UCSD-AML1 (cell line): ENCODE measurements at regions not wholly inside any gene's neighbourhood (a gene's known extent, or its start where the extent isn't known, plus 50 kb on each side); places are given as distances from the start of the nearest gene placed in this dataset.
"Not testable (repeated sequence)": the region's sequence is repeated elsewhere in the genome, so short reads cannot be mapped to it uniquely, and the experiment has no call there.

Source experiments
- DNase-seq: peaks from one replicate; lab custom pipeline; 2025; ENCODE audit not compliant: unreplicated experiment; lab: John Stamatoyannopoulos, UW

DNA sequence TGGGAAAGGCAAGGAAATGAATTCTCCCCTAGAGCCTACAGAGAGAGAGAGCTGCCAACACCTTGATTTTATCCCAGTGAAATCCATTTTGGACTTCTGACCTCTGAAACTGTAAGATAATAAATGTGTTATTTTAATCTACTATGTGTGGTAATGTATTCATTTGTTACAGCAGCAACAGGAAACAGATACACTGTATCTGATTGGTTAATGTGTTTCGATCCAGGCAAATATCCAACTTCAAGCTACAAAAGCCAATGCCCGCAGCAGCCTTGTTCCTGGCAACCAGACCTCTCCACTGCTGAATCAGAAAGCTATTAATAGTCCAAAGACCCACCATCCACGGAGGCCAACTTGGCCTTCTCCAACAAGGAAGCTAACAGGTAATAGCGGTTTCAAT lies 318.1 kb downstream of the PTTG2 start:
- no peak for DNase-seq

GRCh38 chr4:38279077-38279476 lies 318.9 kb downstream of the PTTG2 start:
- no peak for DNase-seq

DNA sequence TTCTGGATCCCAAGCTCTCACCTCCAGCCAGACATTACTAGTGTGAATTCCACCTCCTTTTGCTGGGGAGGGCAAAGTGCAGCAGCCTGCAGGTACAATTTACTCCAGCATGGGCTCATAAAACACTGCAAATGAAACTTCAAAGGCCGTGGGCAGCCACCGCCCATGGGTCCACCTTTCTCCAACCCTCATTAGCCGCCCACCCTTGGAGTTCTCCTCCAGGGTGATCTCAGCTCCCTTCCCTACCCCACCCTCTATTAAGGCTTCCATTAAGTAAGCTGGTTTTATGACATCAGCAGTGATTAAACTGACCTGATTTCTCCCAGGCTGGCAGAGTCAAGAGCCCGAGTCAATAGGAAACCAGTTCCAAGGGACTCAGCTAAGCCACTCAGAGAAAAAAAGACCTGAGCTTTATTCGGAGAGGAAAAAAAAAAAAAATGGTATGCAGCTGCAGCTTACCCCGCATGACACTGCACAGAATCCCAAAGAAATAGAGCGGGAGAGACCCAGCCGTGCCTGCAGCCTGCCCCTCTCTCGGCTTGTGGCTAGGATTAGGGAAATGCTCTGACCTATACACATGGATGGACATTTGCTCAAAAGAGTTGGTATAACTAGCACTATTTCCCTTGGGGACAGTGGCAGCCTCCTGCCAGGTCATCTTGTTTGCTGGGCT lies 319.6 kb downstream of the PTTG2 start:
- DNase-seq, result no peak

DNA sequence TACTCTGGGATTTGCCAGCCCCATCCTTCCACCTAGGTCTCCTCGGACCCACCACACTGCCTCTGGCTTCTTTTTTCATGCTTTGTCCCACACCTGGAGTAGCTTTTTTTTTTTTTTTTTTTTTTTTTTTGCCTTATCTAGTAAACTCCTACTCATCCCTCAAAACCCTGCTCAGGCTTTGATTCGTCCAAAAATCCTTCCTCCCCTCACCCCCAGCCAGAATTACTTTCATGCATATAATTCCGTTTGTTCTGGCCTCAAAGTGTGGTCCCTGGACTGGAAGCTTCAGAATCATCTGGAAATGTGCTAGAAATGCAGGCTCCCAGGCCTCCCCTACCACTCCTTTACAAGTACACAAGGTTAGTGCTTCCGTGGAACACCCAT lies 320.1 kb downstream of the PTTG2 start:
- no peak for DNase-seq

DNA sequence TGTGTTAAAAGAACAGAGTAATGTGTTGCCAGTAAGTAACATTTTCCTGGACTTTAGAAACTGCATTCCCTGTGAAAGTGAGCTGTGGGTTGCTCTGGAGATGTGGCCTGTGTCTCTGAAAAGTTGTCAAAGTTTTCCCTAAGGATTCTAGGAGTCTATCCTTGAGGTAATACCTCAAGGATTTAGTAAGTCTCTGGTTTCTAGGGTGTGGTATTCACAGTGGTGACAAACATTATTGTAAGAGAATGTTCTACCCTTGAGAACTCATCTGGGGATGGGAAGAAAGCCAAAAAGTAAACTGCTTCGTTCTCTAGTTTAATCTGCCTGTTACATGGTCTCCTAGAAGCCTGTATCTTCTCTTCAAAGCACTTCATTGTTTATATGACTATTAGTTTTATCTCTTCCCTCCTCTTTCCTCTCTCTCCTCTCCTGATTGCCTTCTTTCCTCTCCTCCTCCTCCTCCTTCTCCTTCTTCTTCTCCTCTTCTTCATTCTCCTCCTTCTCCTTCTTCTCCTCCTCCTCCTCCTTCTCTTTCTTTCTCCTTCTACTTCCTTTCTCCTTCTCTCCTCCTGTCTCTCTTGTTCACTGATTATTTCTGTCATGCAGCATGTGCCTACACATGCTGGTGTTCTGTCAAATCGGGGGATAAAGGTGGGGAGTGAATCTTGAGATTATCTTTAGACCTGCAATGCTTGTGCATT lies 321.3 kb downstream of the PTTG2 start:
- DNase-seq, result no peak

GRCh38 chr4:38283724-38284123 lies 323.5 kb downstream of the PTTG2 start:
- DNase-seq, result no peak

GRCh38 chr4:38284294-38285030 lies 324.3 kb downstream of the PTTG2 start:
- peak; percentile 24 for DNase-seq

DNA sequence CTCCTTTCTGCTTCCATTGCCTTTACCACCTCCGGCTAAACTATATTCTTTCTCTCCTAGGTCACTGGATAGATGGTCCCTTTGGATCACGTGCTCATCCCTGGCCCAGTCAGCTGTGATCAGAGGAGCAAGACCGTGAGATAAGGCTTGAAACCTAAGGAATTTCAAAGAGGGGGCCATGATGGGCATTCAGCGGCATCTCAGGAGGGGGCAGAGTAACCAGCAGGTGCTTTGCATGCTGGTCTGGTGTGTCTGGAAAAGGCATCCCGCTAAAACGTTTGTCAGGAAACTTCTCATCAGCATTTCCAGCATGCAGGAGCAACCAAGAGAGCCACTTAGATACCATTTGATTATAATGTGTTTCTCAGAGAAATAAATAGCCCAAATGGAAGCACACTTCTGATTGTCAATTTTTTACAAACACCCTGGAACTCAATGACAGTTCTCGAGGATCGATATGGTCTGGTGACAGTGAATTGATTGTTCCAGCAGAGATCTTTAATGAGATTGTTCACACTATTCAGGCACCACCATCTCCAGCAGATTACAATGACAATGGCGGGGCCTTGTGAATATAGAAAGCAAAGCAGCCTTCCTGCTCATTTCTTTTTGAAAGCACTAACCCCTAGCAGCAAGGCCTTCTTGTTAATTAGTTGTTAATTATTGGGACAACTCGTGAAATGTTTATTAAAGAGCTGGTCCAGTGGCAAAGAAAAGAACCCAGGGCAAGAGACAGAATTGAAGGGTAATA lies 327.1 kb downstream of the PTTG2 start:
- no peak for DNase-seq

GRCh38 chr4:38289553-38289952 lies 329.4 kb downstream of the PTTG2 start:
- DNase-seq, result no peak

DNA sequence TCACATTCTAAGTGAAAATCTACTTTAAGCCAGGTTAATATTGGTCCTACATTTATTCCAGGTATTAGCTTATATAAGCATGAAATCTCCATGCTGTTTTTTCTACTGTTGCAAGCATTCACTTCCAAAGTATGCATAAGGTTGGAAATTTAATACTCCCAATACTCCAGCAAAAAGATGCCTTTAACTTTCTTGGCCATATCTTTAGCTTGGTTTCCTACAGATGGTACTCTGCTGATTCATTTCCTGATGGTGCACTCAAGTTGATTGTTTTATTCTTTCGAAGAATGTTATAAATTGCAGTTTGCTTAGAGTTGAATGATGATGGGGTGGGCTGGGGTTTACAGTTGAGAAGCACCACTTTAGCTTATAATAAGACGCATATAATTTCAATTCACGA lies 330.2 kb downstream of the PTTG2 start:
- DNase-seq, result no peak

- no peak for DNase-seq
Observed at GRCh38 chr4:38290914-38291313, 330.7 kb downstream of the PTTG2 start.

DNA sequence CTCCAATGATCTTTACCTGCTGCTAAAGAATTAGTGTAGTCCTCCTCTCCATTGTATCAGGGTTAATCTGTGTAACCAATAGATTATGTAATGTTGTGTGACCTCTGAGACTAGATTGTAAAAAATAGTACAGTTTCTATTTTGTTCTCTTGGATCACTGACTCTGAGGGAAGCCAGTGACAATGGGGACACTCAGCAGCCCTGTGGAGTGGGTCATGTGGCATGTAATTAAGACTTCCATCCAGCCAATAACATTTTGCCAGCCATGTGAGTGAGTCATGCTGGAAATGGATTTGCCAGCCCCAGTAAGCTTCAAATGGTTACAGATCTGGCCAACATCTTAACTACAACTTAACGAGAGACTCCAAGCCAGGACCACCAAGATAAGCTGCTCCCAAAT lies 332.3 kb downstream of the PTTG2 start:
- DNase-seq, result no peak

DNA sequence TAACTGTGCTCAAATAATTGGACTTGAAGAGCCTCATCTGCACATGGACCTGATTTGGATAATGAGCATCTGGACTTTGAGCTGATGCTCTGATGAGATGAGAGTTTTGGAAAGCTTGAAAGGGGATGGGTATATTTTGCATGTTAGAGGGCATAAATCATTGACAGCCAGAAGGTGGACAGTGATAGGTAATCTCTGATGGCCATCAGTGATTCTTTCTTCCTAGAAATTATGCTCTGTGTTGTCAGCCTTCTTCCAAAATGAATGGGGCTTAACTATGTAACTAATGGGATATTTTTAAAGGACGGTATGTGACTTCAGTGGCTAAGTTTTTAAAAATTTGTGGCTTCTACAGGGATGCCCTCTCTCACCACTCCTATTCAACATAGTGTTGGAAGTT lies 334.0 kb downstream of the PTTG2 start:
- DNase-seq, result no peak

DNA sequence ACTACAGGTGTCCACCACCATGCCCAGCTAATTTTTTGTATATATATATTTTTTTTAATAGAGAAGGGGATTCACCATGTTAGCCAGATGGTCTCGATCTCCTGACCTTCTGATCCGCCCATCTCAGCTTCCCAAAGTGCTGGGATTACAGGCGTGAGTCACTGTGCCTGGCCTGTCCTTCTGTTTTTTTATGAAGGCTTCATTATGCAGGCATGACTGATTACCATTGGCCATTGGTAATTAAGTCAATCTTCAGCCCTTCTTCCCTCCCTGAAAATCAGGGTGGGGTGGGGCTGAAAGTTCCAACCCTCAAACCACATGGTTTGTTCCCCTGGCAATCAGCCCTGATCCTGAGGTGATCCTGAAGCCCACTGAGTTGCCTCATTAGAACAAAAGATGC lies 336.9 kb downstream of the PTTG2 start:
- DNase-seq, result no peak

- no peak for DNase-seq
Observed at GRCh38 chr4:38298868-38299713, 338.9 kb downstream of the PTTG2 start.

- no peak for DNase-seq
Observed at GRCh38 chr4:38302910-38303309, 342.7 kb downstream of the PTTG2 start.

DNA sequence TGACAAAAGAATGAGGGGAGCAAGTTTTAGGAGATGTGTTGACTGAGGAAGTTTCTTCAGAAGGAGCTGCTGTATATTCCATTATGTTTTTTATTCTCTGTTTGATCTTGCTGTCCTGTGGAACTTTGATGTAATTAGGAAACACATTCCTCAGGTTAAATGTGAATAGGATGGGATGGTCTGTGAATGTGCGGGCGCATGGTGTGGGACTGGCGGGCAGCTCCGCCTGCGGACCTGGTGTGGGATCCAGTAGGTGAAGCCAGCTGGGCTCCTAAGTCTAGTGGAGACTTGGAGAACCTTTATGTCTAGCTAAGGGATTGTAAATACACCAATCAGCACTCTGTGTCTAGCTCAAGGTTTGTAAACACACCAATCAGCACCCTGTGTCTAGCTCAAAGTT lies 344.3 kb downstream of the PTTG2 start:
- not testable (repeated sequence) for DNase-seq

DNA sequence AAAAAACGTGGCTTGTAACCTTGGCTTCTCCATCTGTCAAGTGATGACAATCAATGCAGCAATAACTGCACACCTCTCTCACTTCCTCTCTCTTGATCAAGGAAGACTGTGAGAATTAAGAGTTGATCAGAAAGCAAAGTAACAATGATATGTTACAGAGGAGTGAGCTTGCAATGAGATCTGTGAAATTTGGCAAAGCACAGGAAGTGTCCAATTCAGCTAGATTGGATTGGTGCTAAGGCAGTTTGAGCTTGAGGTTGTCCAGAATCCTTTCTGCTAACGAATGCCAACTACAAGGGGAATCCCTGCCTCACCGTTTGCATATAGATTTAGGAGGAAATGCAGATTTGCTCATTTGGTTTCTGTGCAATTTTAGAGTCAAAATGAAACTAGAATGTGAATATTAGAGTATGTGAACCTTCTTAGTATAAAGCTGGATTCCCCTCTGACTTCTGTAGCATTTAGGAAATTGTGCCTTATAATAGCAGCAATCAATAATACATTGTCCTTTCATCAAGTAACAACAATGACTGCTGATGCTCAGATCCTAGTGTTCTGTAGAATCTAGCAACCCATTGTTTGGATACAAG lies 346.4 kb downstream of the PTTG2 start:
- DNase-seq, result no peak

- no peak for DNase-seq
Observed at GRCh38 chr4:38308728-38309311, 348.6 kb downstream of the PTTG2 start.

DNA sequence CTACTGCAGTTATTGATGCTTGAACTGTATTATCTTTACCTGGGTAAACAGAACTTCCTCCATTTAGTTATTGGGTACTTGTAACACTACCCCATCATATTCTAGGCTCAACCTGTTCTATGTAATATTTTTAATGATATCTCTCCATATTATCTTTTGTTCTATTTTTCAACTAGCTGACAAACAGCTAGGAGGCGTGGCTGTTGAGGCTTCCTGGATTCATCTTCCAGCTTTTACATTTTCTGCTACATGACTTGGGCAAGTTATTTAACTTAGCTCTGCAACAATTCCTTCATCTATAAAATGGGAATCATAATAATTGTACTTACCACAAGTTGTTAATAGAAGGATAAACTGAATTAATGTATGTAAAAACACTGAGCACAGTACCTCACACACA lies 349.3 kb downstream of the PTTG2 start:
- no peak for DNase-seq
